ENCODE measurements at regions not wholly inside any gene's neighbourhood (a gene's known extent, or its start where the extent isn't known, plus 50 kb on each side); places are given as distances from the start of the nearest gene placed in this dataset.
A peak's percentile ranks its signal among the peaks of the same experiment; 100 is the strongest.

- no peak overlapping the region for H3K27ac ChIP-seq
- DNase-seq (ENCODE audit: low read depth, low spot score) = peak; percentile 51
- peak overlapping the region; percentile 11 for H3K4me3 ChIP-seq
- H3K9ac ChIP-seq (ENCODE audit: insufficient read length) = no peak overlapping the region
- H3K9me3 ChIP-seq (ENCODE audit: low read depth, low read length) = no peaks in the 10 kb centered on the region
- no peak for TF ChIP-seq POLR2AphosphoS5 (IDR thresholded peaks at IDR 0.05; ENCODE audit: borderline replicate concordance, low read depth, low read length)
- TF ChIP-seq EZH2 (IDR thresholded peaks at IDR 0.05) = no peak
- no peak for TF ChIP-seq FOXP2 (optimal IDR thresholded peaks at IDR 0.05; ENCODE audit: control extremely low read depth, extremely low read length, insufficient read depth)
- H3K36me3 ChIP-seq (ENCODE audit: insufficient read depth, low read length) = no peaks in the 10 kb centered on the region
Observed at GRCh38 chr1:185375583-185375982, 58.5 kb upstream of the IVNS1ABP start.

GRCh38 chr1:185373813-185374529, 56.9 kb upstream of the IVNS1ABP start:
- H3K36me3 ChIP-seq (ENCODE audit: insufficient read depth, low read length) = no peaks in the 10 kb centered on the region
- H3K27ac ChIP-seq = no peak overlapping the region
- H3K9ac ChIP-seq (ENCODE audit: insufficient read length) = no peak overlapping the region
- no peak for TF ChIP-seq FOXP2 (optimal IDR thresholded peaks at IDR 0.05; ENCODE audit: control extremely low read depth, extremely low read length, insufficient read depth)
- TF ChIP-seq POLR2AphosphoS5 (IDR thresholded peaks at IDR 0.05; ENCODE audit: borderline replicate concordance, low read depth, low read length) = no peak
- TF ChIP-seq EZH2 (IDR thresholded peaks at IDR 0.05) = no peak
- DNase-seq (ENCODE audit: low read depth, low spot score) = no peak
- no peaks in the 10 kb centered on the region for H3K9me3 ChIP-seq (ENCODE audit: low read depth, low read length)
- no peak overlapping the region for H3K4me3 ChIP-seq

GRCh38 chr1:185369786-185370185, 52.7 kb upstream of the IVNS1ABP start:
- no peak overlapping the region for H3K27ac ChIP-seq
- no peaks in the 10 kb centered on the region for H3K9me3 ChIP-seq (ENCODE audit: low read depth, low read length)
- H3K36me3 ChIP-seq (ENCODE audit: insufficient read depth, low read length) = no peaks in the 10 kb centered on the region
- no peak for TF ChIP-seq EZH2 (IDR thresholded peaks at IDR 0.05)
- no peak for TF ChIP-seq FOXP2 (optimal IDR thresholded peaks at IDR 0.05; ENCODE audit: control extremely low read depth, extremely low read length, insufficient read depth)
- no peak for TF ChIP-seq POLR2AphosphoS5 (IDR thresholded peaks at IDR 0.05; ENCODE audit: borderline replicate concordance, low read depth, low read length)
- no peak for DNase-seq (ENCODE audit: low read depth, low spot score)
- no peak overlapping the region for H3K9ac ChIP-seq (ENCODE audit: insufficient read length)
- no peak overlapping the region for H3K4me3 ChIP-seq

DNA sequence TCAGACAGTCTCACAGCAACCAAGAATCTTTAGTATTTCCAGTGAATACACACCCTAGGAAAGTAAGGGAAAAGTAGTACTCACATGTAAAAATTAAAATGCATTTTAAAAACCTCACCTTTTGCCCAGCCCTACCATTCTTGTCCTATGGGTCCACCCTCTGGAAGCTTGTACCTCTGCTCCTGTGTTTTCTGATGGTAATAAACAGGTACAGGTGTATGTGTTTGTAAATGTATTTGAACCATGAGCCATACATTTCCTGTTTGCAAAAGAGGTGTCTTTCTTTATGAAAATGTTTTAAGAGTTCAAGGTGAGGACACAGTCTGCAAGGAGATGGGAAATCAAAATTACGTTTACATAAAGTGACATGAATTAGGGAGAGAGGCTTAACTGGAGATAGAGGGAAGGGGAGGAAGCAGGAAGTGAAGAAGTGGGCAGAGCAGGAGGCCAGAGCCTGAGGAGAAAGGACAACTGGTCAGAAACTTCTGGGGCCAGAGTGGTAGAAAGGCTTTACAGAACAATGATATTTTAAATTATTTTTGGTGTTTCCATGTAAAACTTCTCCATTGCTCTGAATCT, 52.0 kb upstream of the IVNS1ABP start:
- H3K4me3 ChIP-seq = no peak overlapping the region
- no peak overlapping the region for H3K27ac ChIP-seq
- TF ChIP-seq FOXP2 (optimal IDR thresholded peaks at IDR 0.05; ENCODE audit: control extremely low read depth, extremely low read length, insufficient read depth) = no peak
- no peak for TF ChIP-seq EZH2 (IDR thresholded peaks at IDR 0.05)
- no peaks in the 10 kb centered on the region for H3K36me3 ChIP-seq (ENCODE audit: insufficient read depth, low read length)
- H3K9ac ChIP-seq (ENCODE audit: insufficient read length) = no peak overlapping the region
- no peaks in the 10 kb centered on the region for H3K9me3 ChIP-seq (ENCODE audit: low read depth, low read length)
- no peak for DNase-seq (ENCODE audit: low read depth, low spot score)

DNA sequence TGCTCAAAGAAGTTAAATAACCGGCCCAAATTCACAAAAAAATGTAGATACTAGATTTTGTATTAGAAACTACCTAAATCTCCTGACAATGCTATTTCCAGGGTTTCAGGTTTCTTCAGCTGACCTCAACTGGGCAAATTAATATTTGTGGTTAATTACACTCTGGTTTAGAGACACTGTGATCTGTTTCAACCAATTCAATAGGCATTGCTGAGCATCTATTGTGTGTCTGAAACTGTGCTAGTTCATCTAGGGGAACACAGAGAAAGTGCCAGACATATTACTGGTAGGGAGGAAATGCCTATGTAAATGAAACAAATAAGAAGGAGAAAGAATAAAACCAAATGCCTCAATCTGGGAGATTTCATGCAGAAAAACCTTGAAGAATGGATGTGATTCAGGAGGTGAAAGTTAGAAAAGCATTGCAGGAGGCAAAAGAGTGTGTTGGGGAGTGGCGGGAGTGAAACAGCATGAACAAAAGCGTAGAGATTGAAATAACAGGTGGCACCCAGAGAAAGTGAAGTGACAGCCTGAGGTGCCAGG, 51.3 kb upstream of the IVNS1ABP start:
- no peak overlapping the region for H3K9ac ChIP-seq (ENCODE audit: insufficient read length)
- DNase-seq (ENCODE audit: low read depth, low spot score) = no peak
- no peak overlapping the region for H3K4me3 ChIP-seq
- H3K9me3 ChIP-seq (ENCODE audit: low read depth, low read length) = no peaks in the 10 kb centered on the region
- TF ChIP-seq POLR2AphosphoS5 (IDR thresholded peaks at IDR 0.05; ENCODE audit: borderline replicate concordance, low read depth, low read length) (no peak), FOXP2 (optimal IDR thresholded peaks at IDR 0.05; ENCODE audit: control extremely low read depth, extremely low read length, insufficient read depth) (no peak), EZH2 (IDR thresholded peaks at IDR 0.05) (no peak)
- no peaks in the 10 kb centered on the region for H3K36me3 ChIP-seq (ENCODE audit: insufficient read depth, low read length)
- no peak overlapping the region for H3K27ac ChIP-seq

- Histone ChIP-seq H3K36me3 (ENCODE audit: insufficient read depth, low read length) (no peaks in the 10 kb centered on the region), H3K9ac (ENCODE audit: insufficient read length) (no peak overlapping the region), H3K4me3 (no peak overlapping the region), H3K9me3 (ENCODE audit: low read depth, low read length) (no peaks in the 10 kb centered on the region), H3K27ac (no peak overlapping the region)
- TF ChIP-seq FOXP2 (optimal IDR thresholded peaks at IDR 0.05; ENCODE audit: control extremely low read depth, extremely low read length, insufficient read depth) (no peak), POLR2AphosphoS5 (IDR thresholded peaks at IDR 0.05; ENCODE audit: borderline replicate concordance, low read depth, low read length) (no peak), EZH2 (IDR thresholded peaks at IDR 0.05) (no peak)
- DNase-seq (ENCODE audit: low read depth, low spot score) = no peak
Observed at GRCh38 chr1:185367218-185367617, 50.2 kb upstream of the IVNS1ABP start.

Measured in SK-N-MC (cell line).